ENCODE measurements at regions not wholly inside any gene's neighbourhood (a gene's known extent, or its start where the extent isn't known, plus 50 kb on each side); places are given as distances from the start of the nearest gene placed in this dataset.

DNA sequence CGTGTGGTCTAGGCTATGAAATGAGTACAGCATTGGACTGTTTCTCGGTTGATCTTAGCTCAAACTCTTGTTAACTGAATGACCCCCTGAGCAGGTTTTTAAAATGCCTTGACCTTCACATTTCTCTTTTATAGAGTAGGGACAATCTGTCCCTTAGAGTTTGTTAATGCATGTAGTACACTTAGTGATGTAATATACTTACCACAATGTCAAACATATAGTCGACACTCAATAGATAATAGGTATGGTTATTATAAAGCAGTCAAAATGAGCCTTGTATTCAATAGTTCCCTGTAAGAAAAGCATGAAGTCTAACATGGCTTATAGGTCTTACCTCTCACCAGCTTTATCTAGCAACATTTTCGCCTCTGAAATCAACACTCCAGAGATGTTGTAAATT lies 161.0 kb upstream of the RUNX1 start:
- TF ChIP-seq, protein P1, sequence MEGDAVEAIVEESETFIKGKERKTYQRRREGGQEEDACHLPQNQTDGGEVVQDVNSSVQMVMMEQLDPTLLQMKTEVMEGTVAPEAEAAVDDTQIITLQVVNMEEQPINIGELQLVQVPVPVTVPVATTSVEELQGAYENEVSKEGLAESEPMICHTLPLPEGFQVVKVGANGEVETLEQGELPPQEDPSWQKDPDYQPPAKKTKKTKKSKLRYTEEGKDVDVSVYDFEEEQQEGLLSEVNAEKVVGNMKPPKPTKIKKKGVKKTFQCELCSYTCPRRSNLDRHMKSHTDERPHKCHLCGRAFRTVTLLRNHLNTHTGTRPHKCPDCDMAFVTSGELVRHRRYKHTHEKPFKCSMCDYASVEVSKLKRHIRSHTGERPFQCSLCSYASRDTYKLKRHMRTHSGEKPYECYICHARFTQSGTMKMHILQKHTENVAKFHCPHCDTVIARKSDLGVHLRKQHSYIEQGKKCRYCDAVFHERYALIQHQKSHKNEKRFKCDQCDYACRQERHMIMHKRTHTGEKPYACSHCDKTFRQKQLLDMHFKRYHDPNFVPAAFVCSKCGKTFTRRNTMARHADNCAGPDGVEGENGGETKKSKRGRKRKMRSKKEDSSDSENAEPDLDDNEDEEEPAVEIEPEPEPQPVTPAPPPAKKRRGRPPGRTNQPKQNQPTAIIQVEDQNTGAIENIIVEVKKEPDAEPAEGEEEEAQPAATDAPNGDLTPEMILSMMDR (IDR thresholded peaks at IDR 0.05; ENCODE audit: extremely low read depth in 1 of 2, insufficient read depth in 1 of 2, low read depth in 1 of 2, low read length in 2 of 2), result no peak
- TF ChIP-seq, protein P2, sequence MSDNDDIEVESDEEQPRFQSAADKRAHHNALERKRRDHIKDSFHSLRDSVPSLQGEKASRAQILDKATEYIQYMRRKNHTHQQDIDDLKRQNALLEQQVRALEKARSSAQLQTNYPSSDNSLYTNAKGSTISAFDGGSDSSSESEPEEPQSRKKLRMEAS (IDR thresholded peaks at IDR 0.05; ENCODE audit: insufficient read depth, insufficient read length), result no peak
- TF ChIP-seq JUN (IDR thresholded peaks at IDR 0.05; ENCODE audit: borderline replicate concordance, insufficient read depth, insufficient read length, low read depth), result no peak
- no peak for TF ChIP-seq POLR2A (IDR thresholded peaks at IDR 0.05; ENCODE audit: low read depth, low read length)
- no peak for TF ChIP-seq POLR2AphosphoS5 (IDR thresholded peaks at IDR 0.05; ENCODE audit: insufficient read depth, low read depth, low read length)
- no peak for TF ChIP-seq EZH2 (IDR thresholded peaks at IDR 0.05; ENCODE audit: borderline replicate concordance, low read depth, low read length, severe bottlenecking)
- TF ChIP-seq MYC (IDR thresholded peaks at IDR 0.05; ENCODE audit: low read depth, low read length), result no peak
- TF ChIP-seq GATA2 (IDR thresholded peaks at IDR 0.05; ENCODE audit: insufficient read depth, insufficient read length, low read depth, low read length), result no peak
- no peak for TF ChIP-seq FOS (IDR thresholded peaks at IDR 0.05; ENCODE audit: borderline replicate concordance, insufficient read depth, low read length)

All from endothelial cell of umbilical vein (primary cell).